CD14-positive monocyte (primary cell): ENCODE measurements at regions not wholly inside any gene's neighbourhood (a gene's known extent, or its start where the extent isn't known, plus 50 kb on each side); places are given as distances from the start of the nearest gene placed in this dataset.

Experiments used
- DNase-seq, 3 donors: peaks; one replicate each; pipeline ENCODE4 v3.0.0-alpha.2; 2011 to 2022
- H2AFZ ChIP-seq: 2 replicates; pipeline ENCODE4 v1.6.0; 2012; ENCODE audit warnings: mild to moderate bottlenecking, low read depth, low read length, inconsistent platforms; ENCODE audit not compliant: insufficient read depth, poor library complexity, severe bottlenecking
- H3K27ac ChIP-seq, 2 donors: 1 replicate in 1 of 2; 2 replicates in 1 of 2; pipeline ENCODE4 v1.5.1; 2012 to 2013; ENCODE audit warnings: low read length in 2 of 2, control low read depth in 1 of 2, inconsistent platforms in 1 of 2, low read depth in 1 of 2, mild to moderate bottlenecking in 1 of 2
- H3K27me3 ChIP-seq, 2 donors: one replicate each; pipeline versions ENCODE4 v1.6.0 to v1.6.1; 2011 to 2013; ENCODE audit warnings: low read length in 2 of 2; ENCODE audit not compliant: control insufficient read depth in 2 of 2, insufficient read depth in 2 of 2
- H3K36me3 ChIP-seq, 2 donors: replicated peaks in 1 of 2; 1 replicate in 1 of 2; 2 replicates in 1 of 2; pipeline versions ENCODE4 v1.5.1 to v1.6.1; 2012 to 2013; ENCODE audit warnings: low read length in 2 of 2, control low read depth in 1 of 2, inconsistent platforms in 1 of 2, mild to moderate bottlenecking in 1 of 2; ENCODE audit not compliant: insufficient read depth in 2 of 2, control insufficient read depth in 1 of 2
- H3K4me1 ChIP-seq, 2 donors: 1 replicate in 1 of 2; 2 replicates in 1 of 2; pipeline versions ENCODE4 v1.5.1 to v1.6.1; 2012 to 2013; ENCODE audit warnings: low read length in 2 of 2, control low read depth in 1 of 2, inconsistent platforms in 1 of 2, mild to moderate bottlenecking in 1 of 2, moderate library complexity in 1 of 2; ENCODE audit not compliant: insufficient read depth in 2 of 2, control insufficient read depth in 1 of 2
- H3K4me2 ChIP-seq: replicated peaks from 2 replicates; pipeline ENCODE3; 2012; ENCODE audit warnings: low read length, moderate library complexity, mild to moderate bottlenecking; ENCODE audit not compliant: poor library complexity, severe bottlenecking; ENCODE audit errors: extremely low read depth
- H3K4me3 ChIP-seq, 3 experiments: fragments of 200-600 bp in 1 of 3; sonication (generic) in 1 of 3; replicated peaks in 1 of 3; 1 replicate in 2 of 3; 2 replicates in 1 of 3; pipeline ENCODE4 v1.5.1; 2011 to 2013; ENCODE audit warnings: low read length in 3 of 3, mild to moderate bottlenecking in 3 of 3, control low read depth in 2 of 3, low read depth in 2 of 3, inconsistent platforms in 1 of 3, moderate library complexity in 1 of 3
- H3K79me2 ChIP-seq: 2 replicates; pipeline ENCODE4 v1.6.0; 2012; ENCODE audit warnings: mild to moderate bottlenecking, control low read depth, inconsistent platforms, low read length, moderate library complexity; ENCODE audit not compliant: insufficient read depth
- H3K9ac ChIP-seq: 2 replicates; pipeline ENCODE4 v1.6.0; 2017; ENCODE audit warnings: low read length, mild to moderate bottlenecking; ENCODE audit not compliant: insufficient read depth, poor library complexity, severe bottlenecking
- H3K9me3 ChIP-seq, 2 donors: replicated peaks in 1 of 2; 1 replicate in 1 of 2; 2 replicates in 1 of 2; pipeline versions ENCODE4 v1.5.1 to v1.6.1; 2012 to 2013; ENCODE audit warnings: low read length in 2 of 2, control low read depth in 1 of 2; ENCODE audit not compliant: control insufficient read depth in 1 of 2, insufficient read depth in 1 of 2
- H4K20me1 ChIP-seq: 2 replicates; pipeline ENCODE4 v1.6.0; 2012; ENCODE audit warnings: mild to moderate bottlenecking, low read length, control low read depth, moderate library complexity; ENCODE audit not compliant: insufficient read depth
- H3K27ac Mint-ChIP-seq, 7 donors: one replicate each; pipeline ENCODE4 v1.8.0; 2020; ENCODE audit warnings: mild to moderate bottlenecking in 7 of 7, mixed read lengths in 7 of 7, moderate library complexity in 6 of 7, inconsistent platforms in 2 of 7
- H3K27me3 Mint-ChIP-seq, 3 donors: one replicate each; pipeline ENCODE4 v1.8.0; 2021 to 2022; ENCODE audit warnings: low read depth in 3 of 3, mild to moderate bottlenecking in 3 of 3, mixed read lengths in 3 of 3, moderate library complexity in 3 of 3, inconsistent platforms in 1 of 3
- H3K36me3 Mint-ChIP-seq, 2 donors: one replicate each; pipeline ENCODE4 v1.8.0; 2020; ENCODE audit warnings: mixed read lengths in 2 of 2, inconsistent platforms in 1 of 2, mild to moderate bottlenecking in 1 of 2
- H3K4me1 Mint-ChIP-seq: one replicate; pipeline ENCODE4 v1.8.0; 2020; ENCODE audit warnings: mild to moderate bottlenecking, mixed read lengths
- H3K4me3 Mint-ChIP-seq, 2 donors: one replicate each; pipeline ENCODE4 v1.8.0; 2020; ENCODE audit warnings: mild to moderate bottlenecking in 2 of 2, mixed read lengths in 2 of 2, moderate library complexity in 1 of 2
- H3K9me3 Mint-ChIP-seq, 7 donors: one replicate each; pipeline ENCODE4 v1.8.0; 2020 to 2022; ENCODE audit warnings: mixed read lengths in 7 of 7, mild to moderate bottlenecking in 6 of 7, moderate library complexity in 6 of 7, inconsistent platforms in 2 of 7
- CTCF ChIP-seq: fragments of 200-600 bp; IDR thresholded peaks from one replicate; pipeline ENCODE4 v1.8.0; 2022; ENCODE audit warnings: antibody characterized with exemption, mild to moderate bottlenecking
- WGBS: methylation state at CpG from one replicate; pipeline ENCODE4 v1.1.5; 2013; ENCODE audit warnings: missing lambda C conversion rate; ENCODE audit not compliant: insufficient coverage; 5-methylcytosine and 5-hydroxymethylcytosine counted together
- intact Hi-C, 2 donors: fragments of 100-400 bp; cut with micrococcal nuclease; formaldehyde crosslinking; loops; one replicate each; pipeline versions ENCODE4 v1.15.0 to v1.15.1; 2023

GRCh38 chr20:63134201-63134612 lies 81.7 kb downstream of the YTHDF1 start:
- no peak overlapping the region for H3K27ac Mint-ChIP-seq
- H3K9me3 Mint-ChIP-seq, result peaks cover 0 to 2% (median 0%) of the 10 kb centered on the region in 7 donors
- no peak overlapping the region for H2AFZ ChIP-seq
- no peaks in the 10 kb centered on the region for H3K79me2 ChIP-seq
- no peaks in the 10 kb centered on the region for H3K36me3 Mint-ChIP-seq
- H3K4me1 Mint-ChIP-seq, result no peaks in the 10 kb centered on the region
- DNase-seq, result no peak
- no peak overlapping the region for H3K4me2 ChIP-seq
- peaks cover 6 to 11% (median 9%) of the 10 kb centered on the region in 3 donors for H3K27me3 Mint-ChIP-seq
- peaks cover 0 to 4% of the 10 kb centered on the region in 2 donors for H3K9me3 ChIP-seq
- H3K27ac ChIP-seq, result no peak overlapping the region
- H3K9ac ChIP-seq, result no peak overlapping the region
- no peaks in the 10 kb centered on the region for H3K4me1 ChIP-seq
- no peaks in the 10 kb centered on the region for H3K27me3 ChIP-seq
- no peaks in the 10 kb centered on the region for H4K20me1 ChIP-seq
- intact Hi-C loops, result no loop called here
- H3K4me3 ChIP-seq, result no peak overlapping the region
- WGBS, result 91% methylated on average over 13 of the region's 19 CpGs
- no peak overlapping the region for H3K4me3 Mint-ChIP-seq
- TF ChIP-seq CTCF, result no peak
- H3K36me3 ChIP-seq, result no peaks in the 10 kb centered on the region

GRCh38 chr20:63133481-63134091 lies 82.3 kb downstream of the YTHDF1 start:
- Histone ChIP-seq H3K9ac (no peak overlapping the region), H3K4me2 (no peak overlapping the region), H3K9me3 (peaks cover 0 to 4% of the 10 kb centered on the region in 2 donors), H2AFZ (no peak overlapping the region), H3K36me3 (no peaks in the 10 kb centered on the region), H3K4me1 (no peaks in the 10 kb centered on the region), H4K20me1 (no peaks in the 10 kb centered on the region), H3K4me3 (no peak overlapping the region), H3K27me3 (no peaks in the 10 kb centered on the region), H3K27ac (no peak overlapping the region), H3K79me2 (no peaks in the 10 kb centered on the region)
- H3K4me3 Mint-ChIP-seq, result no peak overlapping the region
- peaks cover 0 to 2% (median 0%) of the 10 kb centered on the region in 7 donors for H3K9me3 Mint-ChIP-seq
- no peak for TF ChIP-seq CTCF
- intact Hi-C loops, result no loop called here
- peaks cover 7 to 12% (median 11%) of the 10 kb centered on the region in 3 donors for H3K27me3 Mint-ChIP-seq
- H3K4me1 Mint-ChIP-seq, result no peaks in the 10 kb centered on the region
- no peak for DNase-seq
- 96% methylated on average over 14 of the region's 15 CpGs for WGBS
- H3K27ac Mint-ChIP-seq, result no peak overlapping the region
- H3K36me3 Mint-ChIP-seq, result no peaks in the 10 kb centered on the region
